GM19395 (cell line): ENCODE measurements at regions not wholly inside any gene's neighbourhood (a gene's known extent, or its start where the extent isn't known, plus 50 kb on each side); places are given as distances from the start of the nearest gene placed in this dataset.
"Not testable (repeated sequence)": the region's sequence is repeated elsewhere in the genome, so short reads cannot be mapped to it uniquely, and the experiment has no call there.

Experiments used
- ATAC-seq: cut with Tn5 transposase; IDR thresholded peaks from one replicate; pipeline ENCODE4 v1.9.1; 2021; ENCODE audit warnings: mild to moderate bottlenecking, moderate library complexity; ENCODE audit not compliant: unreplicated experiment

DNA sequence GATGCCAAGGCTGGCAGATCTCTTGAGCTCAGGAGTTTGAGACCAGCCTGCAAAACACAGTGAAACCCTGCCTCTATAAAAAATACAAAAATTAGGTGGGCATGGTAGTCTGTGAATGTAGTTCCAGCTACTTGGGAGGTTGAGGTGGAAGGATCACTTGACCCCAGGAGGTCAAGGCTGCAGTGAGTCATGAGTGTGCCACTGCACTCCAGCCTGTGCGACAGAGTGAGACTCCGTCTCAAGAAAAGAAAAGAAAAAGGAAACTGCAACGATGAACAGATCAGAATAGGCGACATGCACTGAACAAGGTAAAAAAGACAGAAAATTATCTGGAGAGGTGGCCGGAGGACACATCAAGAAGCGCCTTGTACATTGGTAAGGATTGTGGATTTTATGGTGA, 273.7 kb upstream of the AMIGO2 start:
- no peak for ATAC-seq

DNA sequence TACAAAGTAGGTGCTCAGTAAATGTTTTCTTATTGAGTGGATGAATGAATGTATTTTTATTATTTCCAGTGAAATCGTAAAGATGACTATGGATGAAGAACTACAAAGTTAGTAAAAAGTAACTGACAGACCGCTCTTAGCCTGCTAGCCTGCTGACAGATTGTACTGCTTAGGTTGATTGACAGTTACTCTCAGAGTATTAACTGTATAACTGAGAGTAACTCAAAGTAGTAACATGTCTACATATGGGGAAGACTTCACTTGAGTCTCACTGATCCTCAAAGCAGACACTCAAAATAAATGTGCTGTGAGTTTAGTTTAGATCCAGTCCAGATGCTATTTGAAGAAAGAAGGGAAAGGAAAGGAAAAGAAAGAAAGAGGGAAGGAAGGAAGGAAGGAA, 272.3 kb upstream of the AMIGO2 start:
- no peak for ATAC-seq

DNA sequence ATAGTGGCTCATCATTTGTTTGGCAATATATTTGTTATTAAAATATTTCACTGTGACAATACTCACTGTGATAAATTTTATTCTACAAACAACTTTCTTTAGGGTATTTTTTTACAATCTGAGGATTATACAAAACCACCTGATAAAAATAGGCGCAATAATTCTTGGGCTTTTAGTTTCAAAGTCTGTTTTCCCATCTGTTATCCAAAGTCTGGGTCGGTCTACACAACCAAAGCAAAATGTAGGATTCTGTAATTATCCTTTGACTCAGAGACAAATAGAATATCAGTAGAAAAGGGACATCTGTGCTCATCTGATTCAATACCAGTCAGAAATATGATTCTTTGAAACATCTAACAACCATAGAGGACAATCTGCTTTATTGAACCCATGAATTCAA, 271.8 kb upstream of the AMIGO2 start:
- ATAC-seq: no peak

DNA sequence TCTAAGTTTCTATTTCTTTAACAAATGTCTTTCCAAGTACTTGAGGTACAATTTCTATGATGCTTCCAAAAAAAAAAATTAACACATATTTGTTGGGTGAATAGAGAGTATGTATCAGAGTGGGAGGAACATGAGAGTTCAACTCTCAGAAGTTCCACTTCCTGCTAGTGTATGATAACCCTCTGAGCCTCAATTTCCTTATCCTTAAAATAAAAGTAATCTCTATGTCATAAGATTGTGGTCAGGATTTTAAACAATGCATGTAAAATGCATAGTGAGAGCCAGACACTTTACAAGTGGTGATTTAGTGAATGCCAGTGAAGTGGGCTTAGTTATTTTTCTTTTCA, 270.3 kb upstream of the AMIGO2 start:
- no peak for ATAC-seq

DNA sequence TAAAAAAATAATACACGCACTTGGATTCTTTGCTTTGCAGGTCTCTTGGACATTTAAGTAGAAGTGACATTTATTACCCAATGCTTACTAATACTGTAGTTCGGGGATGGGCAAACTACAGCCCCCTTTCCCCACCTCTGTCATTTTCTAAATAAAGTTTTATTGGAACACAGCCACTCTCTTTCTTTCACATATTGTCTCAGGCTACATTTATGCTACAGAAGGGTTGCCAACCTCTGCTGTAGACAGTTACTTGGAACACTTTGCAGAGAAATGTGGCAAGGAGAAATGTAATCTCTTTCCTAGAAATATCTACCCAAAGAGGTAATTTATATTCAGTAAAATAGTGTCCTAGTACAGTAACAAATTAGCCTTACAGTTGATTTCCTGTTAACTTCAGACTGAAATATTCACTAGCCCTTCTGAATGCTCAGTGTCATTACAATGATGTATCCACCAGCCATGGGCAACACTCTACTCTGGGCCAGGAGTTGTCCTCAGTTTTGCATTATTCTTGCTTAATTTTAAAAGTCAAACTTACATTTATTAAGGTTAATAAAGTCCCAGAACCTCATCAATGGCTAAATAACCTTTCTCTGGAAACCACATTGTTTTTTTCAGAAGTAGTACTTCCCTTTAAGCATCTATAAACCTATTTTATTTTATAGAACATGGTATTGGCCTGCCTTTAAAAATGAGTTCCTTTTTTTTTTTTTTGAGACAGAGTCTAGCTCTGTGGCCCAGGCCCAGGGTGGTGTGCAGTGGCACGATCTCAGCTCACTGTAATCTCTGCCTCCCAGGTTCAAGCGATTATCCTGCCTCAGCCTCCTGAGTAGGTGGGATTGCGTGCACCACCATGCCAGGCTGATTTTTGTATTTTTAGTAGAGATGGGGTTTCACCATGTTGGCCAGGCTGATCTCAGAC, 269.6 kb upstream of the AMIGO2 start:
- no peak for ATAC-seq

DNA sequence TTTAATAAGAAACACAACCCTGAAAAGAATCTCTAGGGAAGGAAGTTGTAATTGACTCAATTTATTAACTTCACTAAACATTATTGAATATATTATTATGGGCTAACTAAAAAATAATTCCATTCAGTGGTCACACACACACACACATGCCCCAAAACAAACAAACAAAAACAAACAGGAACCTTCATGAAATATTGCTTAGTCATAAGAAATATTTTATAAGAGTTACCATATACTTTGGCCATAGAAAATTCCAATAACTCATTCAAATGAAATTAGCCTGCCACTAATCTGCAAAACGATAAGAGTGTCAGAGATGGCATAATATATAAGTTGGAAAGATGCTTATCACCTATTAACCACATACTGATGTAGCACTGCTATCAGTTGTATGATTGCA, 268.4 kb upstream of the AMIGO2 start:
- ATAC-seq: no peak

DNA sequence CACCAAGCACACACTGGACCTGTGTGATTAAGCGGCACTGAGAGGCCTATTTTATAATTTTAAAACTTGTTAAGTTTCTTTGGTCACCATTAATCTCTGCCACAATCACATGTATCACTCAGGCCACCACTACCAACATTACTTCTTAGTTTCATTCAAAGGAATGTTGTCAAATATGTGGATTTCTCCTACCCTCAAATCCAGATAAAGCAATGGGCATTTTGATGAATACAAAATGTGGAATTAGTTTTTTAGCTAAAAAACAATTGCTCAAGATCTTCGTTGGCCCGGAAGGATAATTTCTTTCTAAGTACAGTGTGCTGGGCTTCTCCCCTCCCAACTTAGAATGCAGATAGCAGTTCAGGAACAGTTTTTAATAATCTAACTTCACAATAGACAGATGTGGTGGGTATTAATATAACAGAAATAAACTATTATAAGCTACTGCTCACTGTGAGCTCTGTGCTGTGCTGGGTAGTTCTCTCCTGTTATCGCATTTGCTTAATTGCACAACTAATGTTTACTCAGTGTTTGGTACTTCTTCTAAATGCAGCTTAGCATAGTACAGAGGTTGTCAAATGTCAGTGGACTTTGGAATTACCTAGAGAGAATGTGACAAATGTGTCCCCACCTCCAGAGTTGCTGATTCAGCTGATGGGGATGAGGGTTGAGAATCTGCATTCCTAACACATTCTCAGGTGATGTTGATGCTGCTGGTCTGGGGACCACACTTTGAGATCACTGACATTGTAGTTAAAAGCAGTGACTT, 266.7 kb upstream of the AMIGO2 start:
- ATAC-seq: no peak

DNA sequence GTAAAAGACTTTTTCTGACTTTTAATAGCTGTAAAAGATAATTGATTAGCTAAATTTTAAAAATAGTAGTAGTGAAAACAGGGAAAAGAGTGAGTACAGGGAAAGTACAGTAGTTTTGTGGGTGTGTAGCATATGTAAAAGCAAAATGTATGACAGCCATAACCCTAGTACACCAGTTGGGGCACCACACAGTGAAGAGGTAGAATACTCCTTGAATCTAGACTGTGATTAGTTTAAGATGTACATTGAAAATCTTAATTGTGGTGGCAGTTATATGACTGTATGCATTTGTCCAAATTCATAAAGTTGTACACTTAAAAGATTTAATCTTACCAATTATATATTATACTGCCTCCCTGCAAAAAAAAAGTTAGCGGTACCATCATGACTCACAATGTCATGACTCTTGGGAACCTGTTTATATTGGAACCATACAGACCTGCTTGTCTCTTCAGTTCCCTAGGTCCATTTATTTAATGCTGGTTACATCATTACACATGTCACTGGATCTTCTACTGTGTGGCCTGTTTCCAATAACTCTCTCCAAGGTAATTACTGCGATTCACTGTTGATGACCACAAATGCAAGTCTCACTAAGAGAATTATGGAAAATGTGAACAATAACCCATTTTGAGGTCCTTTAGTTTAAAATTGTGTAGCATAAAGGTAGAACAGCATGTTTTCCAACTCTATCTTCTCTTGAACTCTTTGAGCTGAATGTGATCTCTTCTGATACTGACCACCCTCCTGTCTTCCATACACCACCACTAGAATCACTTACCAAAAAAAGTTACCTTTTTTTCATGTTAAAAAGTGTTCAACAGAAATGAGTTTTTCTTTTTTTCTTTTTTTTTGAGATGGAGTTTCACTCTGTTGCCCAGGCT, 264.2 kb upstream of the AMIGO2 start:
- ATAC-seq: no peak

DNA sequence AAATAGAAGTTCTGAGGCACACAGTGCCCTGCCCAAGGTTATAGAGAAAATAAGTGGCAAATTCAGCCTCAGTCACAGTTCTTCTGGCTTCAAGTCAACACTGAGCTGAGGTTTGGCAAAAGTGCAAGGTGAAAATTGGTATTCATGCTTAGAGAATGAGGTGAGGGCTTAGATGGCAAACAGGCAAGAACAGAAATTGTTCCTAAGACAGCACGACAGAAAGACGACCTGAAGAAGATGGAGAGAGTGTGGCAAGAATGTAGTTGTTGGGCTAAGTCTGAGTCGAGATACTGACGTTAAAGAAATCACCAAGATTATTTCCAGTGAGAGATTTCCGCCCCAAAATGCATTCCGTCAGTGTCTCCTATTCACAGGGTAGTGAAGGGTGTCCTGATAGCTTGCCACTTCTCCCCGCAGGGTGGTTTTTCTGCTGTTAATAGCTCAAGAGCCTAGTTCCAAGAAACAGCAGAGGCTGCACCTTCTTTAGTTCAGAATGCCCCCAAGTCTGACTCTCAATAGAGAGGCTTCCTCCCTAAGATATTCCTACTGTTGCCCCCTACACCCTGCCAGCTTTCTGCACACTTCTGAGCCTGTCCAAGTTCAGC, 260.8 kb upstream of the AMIGO2 start:
- no peak for ATAC-seq

DNA sequence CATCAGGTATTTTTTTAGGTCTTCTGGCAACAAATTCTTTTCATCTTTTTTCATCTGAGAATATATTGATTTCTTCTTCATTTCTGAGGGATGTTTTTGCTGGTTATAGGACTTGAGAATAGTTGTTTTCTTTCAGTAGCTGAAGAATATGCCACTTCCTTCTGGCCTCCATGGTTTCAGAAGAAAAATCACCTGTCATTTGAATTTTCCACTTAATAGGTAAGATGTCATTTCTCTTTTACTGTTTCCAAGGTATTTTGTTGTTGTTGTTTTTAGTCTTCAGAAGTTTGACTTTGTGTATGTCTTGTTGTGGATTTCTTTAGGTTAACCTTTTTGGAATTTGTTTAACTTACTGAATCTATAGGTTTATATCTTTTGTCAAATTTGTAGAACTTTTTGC, 257.8 kb upstream of the AMIGO2 start:
- no peak for ATAC-seq

DNA sequence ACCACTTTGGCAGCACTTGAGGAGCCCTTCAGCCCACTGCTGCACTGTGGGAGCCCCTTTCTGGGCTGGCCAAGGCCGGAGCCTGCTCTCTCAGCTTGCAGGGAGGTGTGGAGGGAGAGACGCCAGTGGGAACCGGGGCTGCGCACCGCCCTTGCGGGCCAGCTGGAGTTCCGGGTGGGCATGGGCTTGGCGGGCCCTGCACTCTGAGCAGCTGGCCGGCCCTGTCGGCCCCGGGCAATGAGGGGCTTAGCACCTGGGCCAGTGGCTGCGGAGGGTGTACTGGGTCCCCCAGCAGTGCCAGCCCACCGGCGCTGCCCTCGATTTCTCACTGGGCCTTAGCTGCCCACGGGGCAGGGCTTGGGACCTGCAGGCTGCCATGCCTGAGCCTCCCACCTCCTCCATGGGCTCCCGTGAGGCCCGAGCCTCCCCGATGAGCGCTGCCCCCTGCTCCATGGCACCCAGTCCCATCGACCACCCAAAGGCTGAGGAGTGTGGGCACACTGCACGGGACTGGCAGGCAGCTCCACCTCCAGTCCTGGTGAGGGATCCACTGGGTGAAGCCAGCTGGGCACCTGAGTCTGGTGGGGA, 253.6 kb upstream of the AMIGO2 start:
- ATAC-seq: not testable (repeated sequence)

DNA sequence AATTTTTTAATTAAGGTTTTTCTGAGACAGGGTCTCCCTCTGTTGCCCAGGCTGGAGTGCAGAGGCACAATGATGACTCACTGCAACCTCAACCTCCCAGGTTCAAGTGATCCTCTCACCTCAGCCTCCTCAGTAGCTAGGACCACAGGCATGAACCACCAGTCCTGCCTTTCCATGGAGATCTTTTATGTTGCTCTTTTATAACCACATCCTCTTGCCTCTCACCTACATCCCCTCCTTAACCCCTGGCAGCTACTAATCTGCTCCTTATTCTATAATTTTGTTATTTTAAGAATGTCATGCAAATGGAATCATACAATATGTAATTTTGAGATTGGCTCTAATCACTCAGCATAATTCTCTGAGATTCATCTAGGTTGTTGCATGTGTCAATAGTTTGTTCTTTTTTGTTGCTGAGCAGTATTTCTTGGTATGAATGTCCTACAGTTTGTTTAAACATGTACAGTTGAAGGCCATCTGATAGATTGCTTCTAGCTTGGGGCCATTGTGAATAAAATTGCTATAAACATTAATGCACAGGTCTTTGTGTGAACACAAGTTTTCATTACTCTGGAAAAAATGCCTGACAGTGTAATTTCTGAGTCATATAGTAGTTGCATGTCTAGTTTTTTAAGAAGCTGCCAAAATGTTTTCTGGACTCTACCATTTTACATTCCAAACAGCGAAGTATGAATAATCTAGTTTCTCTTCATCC, 249.2 kb upstream of the AMIGO2 start:
- ATAC-seq: no peak

DNA sequence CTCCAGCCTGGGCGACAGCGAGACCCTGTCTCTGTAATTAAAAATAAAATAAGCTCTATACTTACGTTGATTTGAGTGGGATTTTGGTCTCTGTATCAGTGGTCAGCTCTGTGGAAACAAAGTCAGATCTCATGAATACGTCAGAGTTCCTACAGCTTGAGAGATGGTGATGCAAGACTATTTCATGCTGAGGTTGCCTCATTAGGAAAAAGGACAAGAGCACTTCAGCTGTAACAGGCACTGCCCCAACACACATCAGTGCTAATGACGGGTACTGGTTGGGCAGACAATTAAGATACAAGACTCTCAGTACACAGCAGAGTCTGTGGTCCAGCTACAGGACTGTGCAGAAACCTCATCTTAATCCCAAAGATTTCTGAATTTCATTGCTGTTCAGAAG, 246.4 kb upstream of the AMIGO2 start:
- ATAC-seq: no peak

DNA sequence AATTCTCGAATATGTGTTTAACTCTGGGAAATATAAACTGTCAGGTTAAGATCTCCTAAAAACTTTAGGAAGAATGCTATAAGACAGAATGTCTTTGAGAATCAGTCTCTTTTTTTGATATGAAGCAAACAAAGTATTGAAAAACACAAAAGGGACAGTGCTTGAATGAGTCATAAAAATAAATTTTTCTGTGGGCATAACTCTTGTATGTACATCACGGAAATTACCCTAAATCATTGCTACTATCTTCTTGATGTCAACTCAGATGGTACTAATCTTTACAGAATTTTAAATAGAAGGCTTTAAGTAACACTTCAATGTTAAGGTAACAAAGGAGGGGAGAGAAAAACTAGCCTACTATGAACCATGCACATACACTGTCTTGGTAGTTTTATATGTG, 244.0 kb upstream of the AMIGO2 start:
- ATAC-seq: no peak

DNA sequence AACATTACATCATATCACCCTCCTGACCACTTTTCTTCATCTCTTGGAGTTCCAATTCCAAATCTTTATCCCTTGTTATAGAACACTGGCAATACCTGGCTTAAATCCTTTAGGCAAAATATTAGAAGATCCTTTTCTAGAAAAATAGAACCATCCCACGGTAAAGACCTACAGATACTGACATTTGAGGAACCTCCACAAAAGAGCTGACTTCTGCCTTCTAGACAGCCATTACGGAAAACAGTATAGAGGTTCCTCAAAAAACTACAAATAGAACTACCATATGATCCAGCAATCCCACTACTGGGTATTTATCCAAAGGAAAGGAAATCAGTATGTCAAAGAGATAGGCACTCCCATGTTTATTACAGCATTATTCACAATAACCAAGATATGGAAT, 241.7 kb upstream of the AMIGO2 start:
- no peak for ATAC-seq

DNA sequence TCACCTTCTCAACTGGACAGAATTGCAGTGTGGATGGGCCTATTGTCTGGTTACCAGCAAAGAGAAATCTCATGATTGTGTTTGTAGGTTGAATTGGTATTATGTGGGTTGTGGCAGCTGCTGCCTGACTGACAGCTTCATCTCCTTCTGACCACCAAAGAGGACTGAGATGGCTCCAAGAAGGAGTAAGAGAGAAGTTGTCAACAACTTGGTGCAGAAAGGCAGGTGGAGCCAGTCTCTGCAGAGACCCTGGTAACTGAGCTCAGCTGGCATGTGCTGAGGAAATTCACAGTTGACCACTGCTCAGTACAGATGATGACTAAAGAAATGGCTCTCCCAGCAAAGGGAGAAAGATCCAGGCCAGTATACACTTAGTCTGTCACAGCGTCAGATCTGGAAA, 240.0 kb upstream of the AMIGO2 start:
- no peak for ATAC-seq

DNA sequence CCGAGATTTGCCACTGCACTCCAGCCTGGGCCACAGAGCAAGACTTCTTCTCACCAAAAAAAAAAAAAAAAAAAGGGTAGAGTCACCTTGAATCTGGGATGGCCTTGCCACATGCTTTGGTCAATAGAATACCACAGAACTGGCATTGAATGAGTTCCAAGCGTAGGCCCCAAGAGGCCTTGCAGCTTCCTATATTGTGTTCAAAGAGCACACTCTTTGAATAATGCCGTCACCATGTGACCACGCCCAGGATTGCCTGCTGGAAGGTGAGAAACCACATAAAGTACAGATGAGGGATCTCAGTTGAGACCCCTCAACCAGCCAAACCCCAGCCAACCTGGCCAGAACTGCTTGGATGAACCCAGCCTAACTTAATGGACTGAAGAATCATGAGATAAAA, 239.2 kb upstream of the AMIGO2 start:
- ATAC-seq: no peak

DNA sequence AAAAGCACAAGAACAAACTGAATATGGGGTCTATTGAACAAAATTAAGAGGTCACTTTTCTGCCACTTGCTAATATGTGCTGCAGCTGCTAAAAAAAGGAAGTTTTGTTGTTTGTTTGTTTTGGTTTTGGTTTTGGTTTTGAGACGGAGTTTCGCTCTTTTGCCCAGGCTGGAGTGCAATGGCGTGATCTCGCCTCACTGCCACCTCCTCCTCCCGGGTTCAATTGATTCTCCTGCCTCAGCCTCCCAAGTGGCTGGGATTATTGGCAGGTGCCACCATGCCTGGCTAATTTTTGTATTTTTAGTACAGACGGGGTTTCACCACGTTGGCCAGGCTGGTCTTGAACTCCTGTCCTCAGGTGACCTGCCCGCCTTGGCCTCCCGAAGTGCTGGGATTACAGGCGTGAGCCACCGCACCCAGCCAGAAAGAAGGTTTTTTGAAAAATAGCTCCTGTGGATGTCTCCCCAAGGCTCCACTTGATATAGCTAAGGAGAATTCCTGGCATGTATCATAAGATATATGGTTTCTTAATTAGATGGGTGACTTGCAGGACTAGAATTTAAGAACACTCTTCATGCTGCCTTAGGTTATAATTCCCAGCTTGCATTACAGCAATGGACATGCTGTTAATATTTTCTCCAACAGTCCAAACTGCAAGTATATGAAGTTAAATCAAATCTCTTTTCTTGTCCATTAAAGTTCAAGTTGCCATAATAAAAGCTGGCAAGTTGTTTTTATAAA, 237.6 kb upstream of the AMIGO2 start:
- ATAC-seq: peak; percentile 71

DNA sequence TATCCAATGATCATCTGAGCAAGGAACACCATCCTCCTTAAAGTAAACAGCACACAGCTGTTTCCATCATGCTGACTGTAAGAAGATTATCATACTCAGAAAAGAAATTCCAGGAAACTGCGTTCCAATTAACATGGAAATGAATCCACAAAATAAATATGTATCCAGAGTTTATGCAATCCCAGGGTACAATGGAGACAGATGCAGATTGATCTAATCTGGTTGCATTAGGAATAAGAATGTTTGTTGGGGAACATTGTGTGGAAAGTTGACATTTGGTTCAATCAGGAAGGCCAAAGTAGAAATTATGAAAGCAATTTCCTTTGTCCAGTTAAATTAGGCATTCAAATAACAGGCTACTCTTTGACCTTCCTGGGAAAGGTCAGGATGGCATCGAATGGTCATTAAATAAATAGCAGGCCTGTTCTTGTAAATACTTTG, 236.9 kb upstream of the AMIGO2 start:
- ATAC-seq: no peak
